Stimulated activated naive CD8-positive, alpha-beta T cell treated with anti-CD3 and anti-CD28 coated beads, Interleukin-15, Interleukin-2, amounts not matched to agents 100 U/mL and 50 U/mL, for 24 hours (primary cell): ENCODE measurements at regions not wholly inside any gene's neighbourhood (a gene's known extent, or its start where the extent isn't known, plus 50 kb on each side); places are given as distances from the start of the nearest gene placed in this dataset.

ENCODE experiments used
- ATAC-seq: fragments of 150-1000 bp; cut with Tn5 transposase; one replicate; pipeline ENCODE4 v1.10.0; 2021
- DNase-seq: peaks from one replicate; pipeline ENCODE4 v3.0.0; 2021

- no peak for DNase-seq
These were observed 1724.0 kb downstream of the RPA4 start for GRCh38 chrX:98607739-98608138.

DNA sequence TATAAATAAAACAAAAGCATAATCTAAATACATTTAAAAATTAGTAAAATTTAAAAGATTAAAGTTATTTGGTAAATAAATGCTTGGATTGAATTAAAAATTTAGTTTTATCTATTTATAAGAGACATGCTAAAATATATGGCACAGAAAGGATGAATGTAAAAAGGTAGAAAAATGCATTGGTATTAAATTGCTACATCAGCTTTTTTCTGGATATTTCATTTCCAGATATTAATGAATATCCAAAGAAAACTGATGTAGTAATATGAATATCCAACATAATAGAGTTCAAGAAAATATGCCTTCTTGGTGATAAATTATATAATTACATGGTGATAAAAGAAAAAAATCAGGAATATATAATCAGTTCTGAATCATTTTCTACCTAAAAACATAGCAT lies 1743.9 kb downstream of the RPA4 start:
- ATAC-seq = no peak
- DNase-seq = no peak

More at GRCh38 chrX:98607739-98608138, 1724.0 kb downstream of the RPA4 start:
- no peak for ATAC-seq

GRCh38 chrX:98637451-98637850 lies 1753.7 kb downstream of the RPA4 start:
- ATAC-seq (no peak), DNase-seq (no peak)

- ATAC-seq (no peak), DNase-seq (no peak)
These were observed 1762.6 kb downstream of the RPA4 start for GRCh38 chrX:98646351-98646750.

DNA sequence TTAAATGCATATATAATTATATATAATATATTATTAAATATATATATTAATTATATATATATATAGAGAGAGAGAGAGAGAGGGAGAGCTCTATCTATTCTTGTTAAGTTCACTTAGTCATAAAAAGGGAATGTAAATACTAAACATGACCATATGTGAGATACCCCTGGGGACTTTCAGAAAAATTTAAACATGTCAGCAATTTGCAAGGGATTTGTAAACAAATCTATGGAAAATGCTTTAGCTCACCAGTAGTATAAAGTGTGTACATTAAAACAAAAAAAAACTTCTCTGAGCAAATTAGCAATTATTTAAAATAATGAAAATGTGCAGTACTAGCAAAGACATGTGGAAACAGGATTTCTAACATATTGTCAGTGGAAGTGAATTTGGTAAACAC lies 1755.5 kb downstream of the PCDH19 start:
- DNase-seq (no peak), ATAC-seq (no peak)
